Right ventricle myocardium inferior (tissue), 1 donor: ENCODE measurements at regions not wholly inside any gene's neighbourhood (a gene's known extent, or its start where the extent isn't known, plus 50 kb on each side); places are given as distances from the start of the nearest gene placed in this dataset.

Source experiments
- ATAC-seq: fragments of 200-7000 bp; cut with Tn5 transposase; one replicate; pipeline ENCODE4 v1.9.1; 2020; ENCODE audit warnings: mild to moderate bottlenecking, moderate library complexity
- DNase-seq: peaks from one replicate; pipeline ENCODE4 v3.0.0; 2021; ENCODE audit errors: missing footprints
- intact Hi-C: fragments of 100-400 bp; cut with DNase I; formaldehyde crosslinking; loops from one replicate; pipeline ENCODE4 v1.11.0; 2022
- donor health status: DM: no; HTN: yes; CAD: no; lungs with severe emphysema.

GRCh38 chr4:92071587-92071986, 232.2 kb upstream of the GRID2 start:
- ATAC-seq (no peak), DNase-seq (no peak)
- intact Hi-C loops, result no loop called here

GRCh38 chr4:92074839-92075238, 228.9 kb upstream of the GRID2 start:
- ATAC-seq, result no peak
- intact Hi-C loops, result no loop called here

GRCh38 chr4:92090887-92091286, 212.9 kb upstream of the GRID2 start:
- intact Hi-C loops, result no loop called here
- no peak for ATAC-seq
- no peak for DNase-seq

More at GRCh38 chr4:92074839-92075238, 228.9 kb upstream of the GRID2 start:
- no peak for DNase-seq

GRCh38 chr4:92091335-92091734, 212.4 kb upstream of the GRID2 start:
- ATAC-seq, result no peak
- no peak for DNase-seq
- intact Hi-C loops, result no loop called here

GRCh38 chr4:92099861-92100260, 203.9 kb upstream of the GRID2 start:
- no peak for DNase-seq
- no peak for ATAC-seq
- intact Hi-C loops, result no loop called here

GRCh38 chr4:92100975-92101374, 202.8 kb upstream of the GRID2 start:
- ATAC-seq (no peak), DNase-seq (no peak)
- intact Hi-C loops, result no loop called here

- DNase-seq (no peak), ATAC-seq (no peak)
- intact Hi-C loops, result no loop called here
Observed at GRCh38 chr4:92101737-92102172, 202.0 kb upstream of the GRID2 start.

- ATAC-seq (no peak), DNase-seq (no peak)
- intact Hi-C loops, result no loop called here
Observed at GRCh38 chr4:92104506-92104905, 199.3 kb upstream of the GRID2 start.

- intact Hi-C loops, result no loop called here
- no peak for ATAC-seq
Observed at GRCh38 chr4:92106816-92107215, 196.9 kb upstream of the GRID2 start.

GRCh38 chr4:92111493-92111892, 192.3 kb upstream of the GRID2 start:
- no peak for ATAC-seq
- intact Hi-C loops, result no loop called here
- no peak for DNase-seq

More at GRCh38 chr4:92106816-92107215, 196.9 kb upstream of the GRID2 start:
- no peak for DNase-seq

- no peak for ATAC-seq
- intact Hi-C loops, result no loop called here
- no peak for DNase-seq
Observed at GRCh38 chr4:92112805-92113204, 191.0 kb upstream of the GRID2 start.

GRCh38 chr4:92120810-92121498, 182.8 kb upstream of the GRID2 start:
- ATAC-seq (no peak), DNase-seq (peak; percentile 60)
- intact Hi-C loops, result no loop called here

GRCh38 chr4:92122911-92123310, 180.9 kb upstream of the GRID2 start:
- ATAC-seq (no peak), DNase-seq (no peak)
- intact Hi-C loops, result no loop called here

GRCh38 chr4:92128676-92129075, 175.1 kb upstream of the GRID2 start:
- DNase-seq, result no peak
- no peak for ATAC-seq
- intact Hi-C loops, result no loop called here

GRCh38 chr4:92129408-92129994, 174.3 kb upstream of the GRID2 start:
- intact Hi-C loops, result no loop called here
- no peak for ATAC-seq
- DNase-seq, result no peak

GRCh38 chr4:92136434-92136833, 167.3 kb upstream of the GRID2 start:
- intact Hi-C loops, result no loop called here
- ATAC-seq, result no peak
- no peak for DNase-seq

GRCh38 chr4:92163348-92163747, 140.4 kb upstream of the GRID2 start:
- intact Hi-C loops, result no loop called here
- ATAC-seq, result no peak
- no peak for DNase-seq

GRCh38 chr4:92170340-92170739, 133.4 kb upstream of the GRID2 start:
- ATAC-seq (no peak), DNase-seq (no peak)
- intact Hi-C loops, result no loop called here

- intact Hi-C loops, result no loop called here
- no peak for DNase-seq
- ATAC-seq, result no peak
Observed at GRCh38 chr4:92172203-92172602, 131.6 kb upstream of the GRID2 start.

- intact Hi-C loops, result no loop called here
- no peak for ATAC-seq
- no peak for DNase-seq
Observed at GRCh38 chr4:92175250-92175649, 128.5 kb upstream of the GRID2 start.
